ENCODE measurements at regions not wholly inside any gene's neighbourhood (a gene's known extent, or its start where the extent isn't known, plus 50 kb on each side); places are given as distances from the start of the nearest gene placed in this dataset.

GRCh38 chr9:656926-657568 lies 184.4 kb upstream of the DMRT1 start:
- Histone ChIP-seq H3K27ac (ENCODE audit: low read depth, low read length) (no peak overlapping the region), H3K4me3 (ENCODE audit: low read length) (no peak overlapping the region), H3K9ac (ENCODE audit: extremely low read depth, low read length, poor library complexity, severe bottlenecking) (no peak overlapping the region), H3K9me3 (ENCODE audit: control insufficient read depth, low read length) (no peaks in the 10 kb centered on the region), H3K4me1 (ENCODE audit: control insufficient read depth, insufficient read depth, low read length) (peaks cover 5% of the 10 kb centered on the region), H3K27me3 (ENCODE audit: control insufficient read depth, insufficient read depth, low read length, poor library complexity, severe bottlenecking) (no peaks in the 10 kb centered on the region), H3K36me3 (ENCODE audit: control insufficient read depth, insufficient read depth, low read length) (no peaks in the 10 kb centered on the region)
- Mint-ChIP-seq H3K9me3 (peaks cover 3% of the 10 kb centered on the region), H3K4me3 (no peak overlapping the region), H3K4me1 (peaks cover 26% of the 10 kb centered on the region), H3K36me3 (ENCODE audit: low read depth) (peaks cover 3% of the 10 kb centered on the region), H3K27ac (no peak overlapping the region), H3K27me3 (ENCODE audit: insufficient read depth) (no peaks in the 10 kb centered on the region)
- no peak for DNase-seq
- 88% methylated on average over 2 of the region's 3 CpGs; no CpG with 5 or more reads in 1 of the 2 experiments for WGBS, 2 experiments (ENCODE audit: insufficient coverage in 1 of 2, insufficient read length in 1 of 2)
- TF ChIP-seq CTCF (conservative IDR thresholded peaks at IDR 0.05), result no peak

DNA sequence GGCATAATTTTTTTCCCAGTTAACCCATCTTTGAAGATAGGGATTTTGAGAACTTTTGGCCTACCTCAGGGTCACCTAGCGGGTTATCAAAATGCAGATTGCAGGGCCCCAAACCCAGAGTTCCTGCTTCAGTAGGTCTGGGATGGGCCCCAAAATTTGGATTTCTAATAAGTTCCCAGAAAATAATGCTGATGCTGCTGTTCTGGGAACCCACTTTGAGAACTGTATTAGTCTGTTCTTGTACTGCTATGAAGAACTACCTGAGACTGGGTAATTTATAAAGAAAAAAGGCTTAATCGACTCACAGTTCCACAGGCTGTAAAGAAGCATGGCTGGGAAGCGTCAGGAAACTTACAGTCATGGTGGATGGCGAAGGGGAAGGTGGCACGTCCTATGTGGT lies 182.2 kb upstream of the DMRT1 start:
- no peaks in the 10 kb centered on the region for H3K9me3 ChIP-seq (ENCODE audit: control insufficient read depth, low read length)
- H3K4me3 ChIP-seq (ENCODE audit: low read length), result no peak overlapping the region
- Mint-ChIP-seq H3K4me3 (no peak overlapping the region), H3K27me3 (ENCODE audit: insufficient read depth) (no peaks in the 10 kb centered on the region), H3K4me1 (peaks cover 24% of the 10 kb centered on the region), H3K27ac (no peak overlapping the region), H3K36me3 (ENCODE audit: low read depth) (peaks cover 7% of the 10 kb centered on the region), H3K9me3 (peaks cover 9% of the 10 kb centered on the region)
- WGBS, 2 experiments (ENCODE audit: insufficient coverage in 1 of 2, insufficient read length in 1 of 2), result 92 to 97% methylated on average over 5 of the region's 5 CpGs
- no peaks in the 10 kb centered on the region for H3K36me3 ChIP-seq (ENCODE audit: control insufficient read depth, insufficient read depth, low read length)
- H3K4me1 ChIP-seq (ENCODE audit: control insufficient read depth, insufficient read depth, low read length), result peaks cover 5% of the 10 kb centered on the region
- H3K9ac ChIP-seq (ENCODE audit: extremely low read depth, low read length, poor library complexity, severe bottlenecking), result no peak overlapping the region
- no peak overlapping the region for H3K27ac ChIP-seq (ENCODE audit: low read depth, low read length)
- DNase-seq, result no peak
- no peak for TF ChIP-seq CTCF (conservative IDR thresholded peaks at IDR 0.05)
- no peaks in the 10 kb centered on the region for H3K27me3 ChIP-seq (ENCODE audit: control insufficient read depth, insufficient read depth, low read length, poor library complexity, severe bottlenecking)

- H3K9ac ChIP-seq (ENCODE audit: extremely low read depth, low read length, poor library complexity, severe bottlenecking), result no peak overlapping the region
- Mint-ChIP-seq H3K4me3 (no peak overlapping the region), H3K9me3 (peaks cover 9% of the 10 kb centered on the region), H3K27me3 (ENCODE audit: insufficient read depth) (no peaks in the 10 kb centered on the region), H3K27ac (no peak overlapping the region), H3K4me1 (peaks cover 16% of the 10 kb centered on the region), H3K36me3 (ENCODE audit: low read depth) (peaks cover 7% of the 10 kb centered on the region)
- 63 to 69% methylated on average over 2 of the region's 2 CpGs for WGBS, 2 experiments (ENCODE audit: insufficient coverage in 1 of 2, insufficient read length in 1 of 2)
- H3K36me3 ChIP-seq (ENCODE audit: control insufficient read depth, insufficient read depth, low read length), result no peaks in the 10 kb centered on the region
- no peak overlapping the region for H3K4me3 ChIP-seq (ENCODE audit: low read length)
- no peak for TF ChIP-seq CTCF (conservative IDR thresholded peaks at IDR 0.05)
- no peak overlapping the region for H3K27ac ChIP-seq (ENCODE audit: low read depth, low read length)
- peaks cover 5% of the 10 kb centered on the region for H3K4me1 ChIP-seq (ENCODE audit: control insufficient read depth, insufficient read depth, low read length)
- no peaks in the 10 kb centered on the region for H3K27me3 ChIP-seq (ENCODE audit: control insufficient read depth, insufficient read depth, low read length, poor library complexity, severe bottlenecking)
- no peaks in the 10 kb centered on the region for H3K9me3 ChIP-seq (ENCODE audit: control insufficient read depth, low read length)
- DNase-seq, result no peak
Observed at GRCh38 chr9:660227-660626, 181.3 kb upstream of the DMRT1 start.
